Spleen (tissue), 11 donors: ENCODE measurements at regions not wholly inside any gene's neighbourhood (a gene's known extent, or its start where the extent isn't known, plus 50 kb on each side); places are given as distances from the start of the nearest gene placed in this dataset.

Experiments used
- DNase-seq: peaks from one replicate; pipeline ENCODE4 v3.0.0-alpha.2; 2020
- H3K27ac ChIP-seq, 8 donors: fragments of 200-600 bp; sonication (generic) in 7 of 8; 1 replicate in 4 of 8; 2 replicates in 4 of 8; pipeline versions ENCODE4 v1.5.0 to v1.8.0; 2016 to 2021; ENCODE audit warnings: inconsistent platforms in 4 of 8, mild to moderate bottlenecking in 4 of 8, moderate library complexity in 1 of 8
- H3K27me3 ChIP-seq, 7 donors: fragments of 200-600 bp; sonication (generic) in 6 of 7; replicated peaks in 1 of 7; 1 replicate in 4 of 7; 2 replicates in 3 of 7; pipeline versions ENCODE4 v1.5.0 to v1.8.0; 2016 to 2021; ENCODE audit warnings: inconsistent platforms in 3 of 7, mild to moderate bottlenecking in 1 of 7
- H3K36me3 ChIP-seq, 6 donors: fragments of 200-600 bp; sonication (generic) in 5 of 6; 1 replicate in 4 of 6; 2 replicates in 2 of 6; pipeline versions ENCODE4 v1.5.0 to v1.8.0; 2016 to 2021; ENCODE audit warnings: inconsistent platforms in 2 of 6
- H3K4me1 ChIP-seq, 6 donors: fragments of 200-600 bp; sonication (generic) in 5 of 6; 1 replicate in 3 of 6; 2 replicates in 3 of 6; pipeline versions ENCODE4 v1.5.0 to v1.8.0; 2016 to 2021; ENCODE audit warnings: inconsistent platforms in 3 of 6
- H3K4me3 ChIP-seq, 8 donors: fragments of 200-600 bp; sonication (generic) in 7 of 8; 1 replicate in 4 of 8; 2 replicates in 4 of 8; pipeline versions ENCODE4 v1.5.0 to v1.8.0; 2016 to 2021; ENCODE audit warnings: inconsistent platforms in 4 of 8, mild to moderate bottlenecking in 4 of 8, moderate library complexity in 2 of 8
- H3K9me3 ChIP-seq, 8 donors: fragments of 200-600 bp; sonication (generic) in 7 of 8; 1 replicate in 4 of 8; 2 replicates in 4 of 8; pipeline versions ENCODE4 v1.5.0 to v1.8.0; 2016 to 2021; ENCODE audit warnings: inconsistent platforms in 4 of 8
- POLR2A ChIP-seq, 3 donors: fragments of 450-650 bp; IDR thresholded peaks; one replicate each; pipeline ENCODE4 v1.5.1; 2017; ENCODE audit warnings: antibody characterized with exemption in 3 of 3, mild to moderate bottlenecking in 1 of 3
- POLR2AphosphoS5 ChIP-seq, 3 donors: sonication (generic); formaldehyde crosslinking; IDR thresholded peaks; one replicate each; pipeline ENCODE4 v1.5.1; 2017; ENCODE audit warnings: antibody characterized with exemption in 3 of 3
- WGBS, 5 donors: extraction: QIAGEN DNeasy Blood & Tissue Kit in 3 of 5; methylation state at CpG; one replicate each; pipeline versions ENCODE4 v1.1.5 to v1.1.7; 2013 to 2018; 5-methylcytosine and 5-hydroxymethylcytosine counted together
- intact Hi-C: fragments of 100-400 bp; cut with DNase I; formaldehyde crosslinking; loops from one replicate; pipeline ENCODE4 v1.15.0; 2023; ENCODE audit warnings: low total_unique reads
- TF ChIP-seq, protein P1 (sequence below), 11 experiments: fragments of 200-600 bp in 7 of 11; fragments of 450-650 bp in 4 of 11; sonication (generic) in 4 of 11; IDR thresholded peaks in 8 of 11; conservative IDR thresholded peaks in 3 of 11; 1 replicate in 7 of 11; 2 replicates in 4 of 11; pipeline versions ENCODE4 v1.4.0 to v1.8.0; 2016 to 2021; ENCODE audit warnings: antibody characterized with exemption in 11 of 11, inconsistent platforms in 4 of 11, mild to moderate bottlenecking in 1 of 11
- donor health status: healthy with polysubstance abuse.
- donor health status: DM: no; HTN: no; CAD: no; lungs with moderate emphysema.
- donor health status: DM: no; HTN: no; CAD: no.
- donor health status: Bipolar disorder and iron deficiency.
- donor health status: healthy.
- donor health status: DM: no; HTN: no; CAD: no.
- donor health status: DM: yes; HTN: yes; CAD: no.

DNA sequence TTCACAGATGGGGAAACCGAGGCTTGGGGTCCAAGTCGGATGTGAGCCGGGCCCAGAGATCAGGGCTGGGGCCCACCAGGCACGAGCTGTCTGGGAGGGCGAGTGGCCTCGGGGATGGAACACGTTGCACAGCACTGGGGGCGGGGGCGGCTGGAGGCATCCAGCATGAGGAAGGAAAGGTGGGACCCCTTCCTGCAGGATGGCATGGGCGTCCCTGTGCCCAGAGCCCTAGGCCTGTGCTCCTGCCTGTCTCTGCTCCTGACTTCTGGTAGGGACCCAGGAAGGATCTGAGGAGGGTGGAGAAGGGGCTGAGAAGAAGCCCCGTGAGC is 183.4 kb downstream of the KIF26A start:
- intact Hi-C loops: no loop called here
- DNase-seq: peak; percentile 54
- WGBS, 5 donors: 76 to 84% (median 80%) methylated on average over 11 of the region's 11 CpGs
- Histone ChIP-seq H3K4me3 (no peak overlapping the region), H3K27ac (no peak overlapping the region), H3K27me3 (peaks cover 0 to 33% (median 0%) of the 10 kb centered on the region in 7 donors), H3K36me3 (no peaks in the 10 kb centered on the region), H3K4me1 (peaks cover 0 to 20% (median 9%) of the 10 kb centered on the region in 6 donors), H3K9me3 (no peaks in the 10 kb centered on the region)
- TF ChIP-seq POLR2AphosphoS5 (IDR thresholded peaks at IDR 0.05): no peak
- TF ChIP-seq, protein P1, sequence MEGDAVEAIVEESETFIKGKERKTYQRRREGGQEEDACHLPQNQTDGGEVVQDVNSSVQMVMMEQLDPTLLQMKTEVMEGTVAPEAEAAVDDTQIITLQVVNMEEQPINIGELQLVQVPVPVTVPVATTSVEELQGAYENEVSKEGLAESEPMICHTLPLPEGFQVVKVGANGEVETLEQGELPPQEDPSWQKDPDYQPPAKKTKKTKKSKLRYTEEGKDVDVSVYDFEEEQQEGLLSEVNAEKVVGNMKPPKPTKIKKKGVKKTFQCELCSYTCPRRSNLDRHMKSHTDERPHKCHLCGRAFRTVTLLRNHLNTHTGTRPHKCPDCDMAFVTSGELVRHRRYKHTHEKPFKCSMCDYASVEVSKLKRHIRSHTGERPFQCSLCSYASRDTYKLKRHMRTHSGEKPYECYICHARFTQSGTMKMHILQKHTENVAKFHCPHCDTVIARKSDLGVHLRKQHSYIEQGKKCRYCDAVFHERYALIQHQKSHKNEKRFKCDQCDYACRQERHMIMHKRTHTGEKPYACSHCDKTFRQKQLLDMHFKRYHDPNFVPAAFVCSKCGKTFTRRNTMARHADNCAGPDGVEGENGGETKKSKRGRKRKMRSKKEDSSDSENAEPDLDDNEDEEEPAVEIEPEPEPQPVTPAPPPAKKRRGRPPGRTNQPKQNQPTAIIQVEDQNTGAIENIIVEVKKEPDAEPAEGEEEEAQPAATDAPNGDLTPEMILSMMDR (IDR thresholded peaks at IDR 0.05 in 8 of 11, conservative IDR thresholded peaks at IDR 0.05 in 3 of 11): no peak
- TF ChIP-seq POLR2A (IDR thresholded peaks at IDR 0.05): no peak

DNA sequence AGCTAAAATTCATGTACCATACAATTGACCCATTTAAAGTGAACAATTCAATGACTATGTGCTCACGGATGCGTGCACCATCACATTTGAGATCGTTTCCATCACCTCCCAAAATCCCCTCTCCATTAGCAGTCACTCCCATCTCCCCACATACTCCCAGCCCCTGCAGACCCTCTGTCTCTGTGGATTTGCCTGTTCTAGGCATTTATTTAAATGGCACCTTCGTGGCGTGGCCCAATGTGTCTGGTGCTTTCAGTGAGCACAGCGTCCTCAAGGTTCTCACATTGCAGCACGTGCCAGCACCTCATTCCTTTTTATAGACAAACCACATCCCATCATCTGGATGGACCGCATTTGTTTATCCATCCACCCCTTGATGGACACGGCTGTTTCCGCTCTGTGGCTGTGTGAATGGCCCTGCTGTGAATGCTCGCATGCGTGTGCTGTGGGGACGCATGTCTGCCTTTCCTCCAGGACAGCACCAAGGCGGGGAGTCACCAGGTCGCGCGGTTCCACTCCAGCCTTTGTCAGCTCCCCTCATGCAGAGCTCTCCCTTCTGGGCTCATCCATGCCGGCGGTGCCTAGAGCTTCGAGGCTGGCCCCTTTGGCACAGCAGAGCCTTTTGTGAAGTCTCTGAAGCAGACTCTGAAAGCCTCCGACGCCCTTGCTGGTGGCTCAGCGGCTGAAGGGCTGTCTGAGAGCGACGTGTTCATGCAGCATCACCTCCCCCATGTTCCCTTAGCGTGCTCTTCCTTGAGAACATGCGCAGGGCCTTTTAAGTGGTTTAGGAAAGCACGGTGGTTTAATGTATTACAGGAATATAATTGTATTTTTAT is 184.4 kb downstream of the KIF26A start:
- peaks cover 0 to 13% (median 4%) of the 10 kb centered on the region in 6 donors for H3K4me1 ChIP-seq
- WGBS, 5 donors: 73 to 80% (median 75%) methylated on average over 28 of the region's 28 CpGs
- H3K36me3 ChIP-seq: no peaks in the 10 kb centered on the region
- TF ChIP-seq, protein P1 (IDR thresholded peaks at IDR 0.05 in 8 of 11, conservative IDR thresholded peaks at IDR 0.05 in 3 of 11): no peak
- no peak for TF ChIP-seq POLR2A (IDR thresholded peaks at IDR 0.05)
- TF ChIP-seq POLR2AphosphoS5 (IDR thresholded peaks at IDR 0.05): no peak
- H3K9me3 ChIP-seq: no peaks in the 10 kb centered on the region
- peak; percentile 70 for DNase-seq
- H3K4me3 ChIP-seq: no peak overlapping the region
- H3K27me3 ChIP-seq: peaks cover 0 to 33% (median 0%) of the 10 kb centered on the region in 7 donors
- intact Hi-C loops: no loop called here
- no peak overlapping the region for H3K27ac ChIP-seq

- Histone ChIP-seq H3K27me3 (peaks cover 0 to 30% (median 0%) of the 10 kb centered on the region in 7 donors), H3K27ac (no peak overlapping the region), H3K9me3 (peaks cover 0 to 3% (median 0%) of the 10 kb centered on the region in 8 donors), H3K4me1 (peaks cover 0 to 13% (median 4%) of the 10 kb centered on the region in 6 donors), H3K4me3 (no peak overlapping the region), H3K36me3 (no peaks in the 10 kb centered on the region)
- TF ChIP-seq POLR2AphosphoS5 (IDR thresholded peaks at IDR 0.05) (no peak), POLR2A (IDR thresholded peaks at IDR 0.05) (no peak)
- TF ChIP-seq, protein P1 (IDR thresholded peaks at IDR 0.05 in 8 of 11, conservative IDR thresholded peaks at IDR 0.05 in 3 of 11): no peak
- no peak for DNase-seq
- WGBS, 5 donors: 83 to 92% (median 86%) methylated on average over 15 of the region's 15 CpGs
- intact Hi-C loops: no loop called here
Observed at GRCh38 chr14:104323551-104324175, 185.3 kb downstream of the KIF26A start.

GRCh38 chr14:104326848-104327247 is 188.5 kb downstream of the KIF26A start:
- TF ChIP-seq, protein P1 (IDR thresholded peaks at IDR 0.05 in 8 of 11, conservative IDR thresholded peaks at IDR 0.05 in 3 of 11): no peak
- WGBS, 5 donors: 71 to 86% (median 79%) methylated on average over 2 to 10 of the region's 10 CpGs
- intact Hi-C loops: no loop called here
- no peaks in the 10 kb centered on the region for H3K4me1 ChIP-seq
- H3K4me3 ChIP-seq: no peak overlapping the region
- H3K36me3 ChIP-seq: no peaks in the 10 kb centered on the region
- no peak for DNase-seq
- peaks cover 0 to 8% (median 0%) of the 10 kb centered on the region in 7 donors for H3K27me3 ChIP-seq
- no peak overlapping the region for H3K27ac ChIP-seq
- H3K9me3 ChIP-seq: peaks cover 0 to 35% (median 24%) of the 10 kb centered on the region in 8 donors
